Esophagus squamous epithelium (tissue), 4 donors: ENCODE measurements at regions not wholly inside any gene's neighbourhood (a gene's known extent, or its start where the extent isn't known, plus 50 kb on each side); places are given as distances from the start of the nearest gene placed in this dataset.

ENCODE experiments used
- CTCF ChIP-seq, 6 experiments: fragments of 450-650 bp in 4 of 6; fragments of 200-600 bp in 2 of 6; sonication (generic) in 2 of 6; IDR thresholded peaks; one replicate each; pipeline ENCODE4 v1.5.1; 2016 to 2019; ENCODE audit warnings: antibody characterized with exemption in 6 of 6, mild to moderate bottlenecking in 4 of 6, moderate library complexity in 4 of 6
- POLR2A ChIP-seq, 4 donors: fragments of 450-650 bp; IDR thresholded peaks; one replicate each; pipeline ENCODE4 v1.6.1; 2017; ENCODE audit warnings: antibody characterized with exemption in 4 of 4, mild to moderate bottlenecking in 4 of 4, moderate library complexity in 3 of 4

- no peak for TF ChIP-seq POLR2A (IDR thresholded peaks at IDR 0.05)
- TF ChIP-seq CTCF (IDR thresholded peaks at IDR 0.05) = no peak
Observed at GRCh38 chr11:28461338-28461737, 353.1 kb downstream of the METTL15 start.
